ENCODE measurements at regions not wholly inside any gene's neighbourhood (a gene's known extent, or its start where the extent isn't known, plus 50 kb on each side); places are given as distances from the start of the nearest gene placed in this dataset.

GRCh38 chr14:42269234-42269633 is 662.6 kb downstream of the LRFN5 start:
- Mint-ChIP-seq H3K4me1 (ENCODE audit: low read depth) (no peaks in the 10 kb centered on the region), H3K27ac (no peak overlapping the region), H3K4me3 (no peak overlapping the region), H3K27me3 (ENCODE audit: insufficient read depth) (no peaks in the 10 kb centered on the region), H3K36me3 (ENCODE audit: low read depth) (no peaks in the 10 kb centered on the region), H3K9me3 (peaks cover 37% of the 10 kb centered on the region)
- DNase-seq, result no peak
- TF ChIP-seq CTCF (IDR thresholded peaks at IDR 0.05), result no peak

- H3K9me3 Mint-ChIP-seq, result peaks cover 4% of the 10 kb centered on the region; the same call in 1 of the 2 replicates
Measured at GRCh38 chr14:42248131-42248530, 641.5 kb downstream of the LRFN5 start.

GRCh38 chr14:42241101-42241500 is 634.4 kb downstream of the LRFN5 start:
- TF ChIP-seq CTCF (IDR thresholded peaks at IDR 0.05), result no peak
- no peak overlapping the region for H3K27ac Mint-ChIP-seq
- no peaks in the 10 kb centered on the region for H3K4me1 Mint-ChIP-seq (ENCODE audit: low read depth)
- peaks cover 4% of the 10 kb centered on the region; the same call in 1 of the 2 replicates for H3K9me3 Mint-ChIP-seq
- H3K36me3 Mint-ChIP-seq (ENCODE audit: low read depth), result no peaks in the 10 kb centered on the region
- H3K27me3 Mint-ChIP-seq (ENCODE audit: insufficient read depth), result no peaks in the 10 kb centered on the region; the same call in 1 of the 2 replicates
- DNase-seq, result no peak
- no peak overlapping the region for H3K4me3 Mint-ChIP-seq

More at GRCh38 chr14:42248131-42248530, 641.5 kb downstream of the LRFN5 start:
- no peaks in the 10 kb centered on the region for H3K27me3 Mint-ChIP-seq (ENCODE audit: insufficient read depth)
- H3K27ac Mint-ChIP-seq, result no peak overlapping the region
- no peak for DNase-seq
- H3K36me3 Mint-ChIP-seq (ENCODE audit: low read depth), result no peaks in the 10 kb centered on the region
- TF ChIP-seq CTCF (IDR thresholded peaks at IDR 0.05), result no peak
- H3K4me3 Mint-ChIP-seq, result no peak overlapping the region
- no peaks in the 10 kb centered on the region for H3K4me1 Mint-ChIP-seq (ENCODE audit: low read depth)

GRCh38 chr14:42229976-42230375 is 623.3 kb downstream of the LRFN5 start:
- no peak for DNase-seq
- H3K27me3 Mint-ChIP-seq (ENCODE audit: insufficient read depth), result no peaks in the 10 kb centered on the region; the same call in 1 of the 2 replicates
- no peaks in the 10 kb centered on the region for H3K36me3 Mint-ChIP-seq (ENCODE audit: low read depth)
- no peak for TF ChIP-seq CTCF (IDR thresholded peaks at IDR 0.05)
- H3K4me1 Mint-ChIP-seq (ENCODE audit: low read depth), result no peaks in the 10 kb centered on the region
- H3K4me3 Mint-ChIP-seq, result no peak overlapping the region
- no peak overlapping the region for H3K27ac Mint-ChIP-seq
- H3K9me3 Mint-ChIP-seq, result no peaks in the 10 kb centered on the region; the same call in 1 of the 2 replicates

- H3K27me3 Mint-ChIP-seq (ENCODE audit: insufficient read depth), result no peaks in the 10 kb centered on the region; the same call in 1 of the 2 replicates
- H3K4me3 Mint-ChIP-seq, result no peak overlapping the region
- DNase-seq, result no peak
- H3K36me3 Mint-ChIP-seq (ENCODE audit: low read depth), result no peaks in the 10 kb centered on the region
- no peaks in the 10 kb centered on the region; the same call in 1 of the 2 replicates for H3K9me3 Mint-ChIP-seq
- no peak for TF ChIP-seq CTCF (IDR thresholded peaks at IDR 0.05)
- peaks cover under 1% of the 10 kb centered on the region; the same call in 1 of the 2 replicates for H3K4me1 Mint-ChIP-seq (ENCODE audit: low read depth)
- H3K27ac Mint-ChIP-seq, result no peak overlapping the region
Measured at GRCh38 chr14:42229294-42229693, 622.6 kb downstream of the LRFN5 start.

GRCh38 chr14:42228611-42229010 is 621.9 kb downstream of the LRFN5 start:
- Mint-ChIP-seq H3K9me3 (no peaks in the 10 kb centered on the region; the same call in 1 of the 2 replicates), H3K27me3 (ENCODE audit: insufficient read depth) (no peaks in the 10 kb centered on the region; the same call in 1 of the 2 replicates), H3K27ac (no peak overlapping the region), H3K36me3 (ENCODE audit: low read depth) (no peaks in the 10 kb centered on the region), H3K4me3 (no peak overlapping the region), H3K4me1 (ENCODE audit: low read depth) (peaks cover 6% of the 10 kb centered on the region; the same call in 1 of the 2 replicates)
- DNase-seq, result no peak
- no peak for TF ChIP-seq CTCF (IDR thresholded peaks at IDR 0.05)

All from HFFc6 (cell line).